SK-N-MC (cell line): ENCODE measurements at regions not wholly inside any gene's neighbourhood (a gene's known extent, or its start where the extent isn't known, plus 50 kb on each side); places are given as distances from the start of the nearest gene placed in this dataset.

Experiments
- DNase-seq: peaks from one replicate; pipeline ENCODE4 v3.0.0-alpha.2; 2011; ENCODE audit warnings: low read depth, low spot score
- H3K27ac ChIP-seq: fragments of 200-600 bp; sonication (generic); 2 replicates; pipeline ENCODE4 v1.5.1; 2016; ENCODE audit warnings: mixed run types
- H3K36me3 ChIP-seq: fragments of 200-600 bp; sonication (generic); 2 replicates; pipeline ENCODE4 v1.6.1; 2017; ENCODE audit warnings: antibody characterized with exemption, low read length, mixed read lengths; ENCODE audit not compliant: insufficient read depth
- H3K4me3 ChIP-seq: fragments of 200-600 bp; sonication (generic); 2 replicates; pipeline ENCODE4 v1.5.1; 2016
- H3K9ac ChIP-seq: fragments of 200-600 bp; sonication (generic); 2 replicates; pipeline ENCODE4 v1.8.0; 2017; ENCODE audit warnings: mixed run types, mixed read lengths; ENCODE audit not compliant: insufficient read length
- H3K9me3 ChIP-seq: fragments of 200-600 bp; sonication (generic); 2 replicates; pipeline ENCODE4 v1.6.1; 2017; ENCODE audit warnings: low read depth, mild to moderate bottlenecking, antibody characterized with exemption, low read length, moderate library complexity, mixed read lengths
- EZH2 ChIP-seq: fragments of 200-600 bp; sonication (generic); IDR thresholded peaks from one replicate; pipeline ENCODE4 v1.6.1; 2017; ENCODE audit warnings: antibody characterized with exemption
- FOXP2 ChIP-seq: optimal IDR thresholded peaks from 2 replicates; pipeline ENCODE3; 2011; ENCODE audit warnings: mild to moderate bottlenecking, moderate library complexity; ENCODE audit not compliant: insufficient read depth; ENCODE audit errors: extremely low read length, control extremely low read depth
- POLR2AphosphoS5 ChIP-seq: IDR thresholded peaks from 2 replicates; pipeline ENCODE4 v1.6.1; 2012; ENCODE audit warnings: mild to moderate bottlenecking, low read depth, low read length, borderline replicate concordance

DNA sequence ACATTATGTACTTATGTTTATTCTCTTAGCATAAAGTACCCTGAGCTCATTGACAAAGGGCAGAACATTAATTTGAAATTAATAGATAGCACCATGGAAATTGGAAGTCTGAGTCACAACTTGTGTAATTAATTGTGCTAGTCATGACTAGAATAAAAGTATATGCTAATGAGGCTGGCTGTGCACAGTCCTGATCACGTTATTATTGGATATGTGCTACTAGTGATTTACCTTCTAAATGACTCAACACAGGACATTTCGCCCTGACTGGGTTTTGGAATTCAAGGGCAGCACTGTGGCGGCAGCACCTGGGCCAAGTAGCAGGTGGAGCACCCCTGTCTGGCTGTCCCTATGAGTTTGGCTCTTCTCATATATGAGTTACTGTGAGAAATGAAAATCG is 341.8 kb downstream of the ICE1 start:
- Histone ChIP-seq H3K4me3 (no peak overlapping the region), H3K36me3 (no peaks in the 10 kb centered on the region), H3K27ac (no peak overlapping the region), H3K9ac (no peak overlapping the region), H3K9me3 (no peaks in the 10 kb centered on the region)
- DNase-seq: no peak
- TF ChIP-seq EZH2: no peak
- no peak for TF ChIP-seq POLR2AphosphoS5
- TF ChIP-seq FOXP2: no peak

GRCh38 chr5:5756762-5757161 is 334.3 kb downstream of the ICE1 start:
- DNase-seq: no peak
- no peak overlapping the region for H3K9ac ChIP-seq
- H3K9me3 ChIP-seq: no peaks in the 10 kb centered on the region
- H3K36me3 ChIP-seq: no peaks in the 10 kb centered on the region
- TF ChIP-seq POLR2AphosphoS5 (no peak), EZH2 (no peak), FOXP2 (no peak)
- H3K4me3 ChIP-seq: no peak overlapping the region
- no peak overlapping the region for H3K27ac ChIP-seq

DNA sequence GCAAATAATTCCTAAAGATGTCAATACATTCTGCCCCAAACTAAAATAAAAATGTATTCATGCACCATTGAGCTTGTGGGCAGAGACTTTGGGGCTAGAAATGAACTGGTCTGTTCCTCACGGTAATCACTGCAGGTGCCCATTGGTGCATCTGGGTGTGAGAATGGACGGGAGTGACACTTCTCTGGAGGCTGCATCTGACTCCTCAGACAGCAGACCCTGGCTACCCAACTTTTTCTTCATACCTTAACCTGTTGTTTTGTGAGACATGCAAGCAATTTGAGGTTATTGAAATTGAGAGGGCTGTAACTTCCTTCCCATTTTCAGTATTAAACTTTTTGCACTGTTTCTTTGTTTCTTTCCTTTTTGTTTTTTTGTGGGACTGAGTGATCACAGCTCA is 333.4 kb downstream of the ICE1 start:
- TF ChIP-seq POLR2AphosphoS5: no peak
- TF ChIP-seq FOXP2: no peak
- no peak for TF ChIP-seq EZH2
- DNase-seq: no peak
- Histone ChIP-seq H3K9ac (no peak overlapping the region), H3K27ac (no peak overlapping the region), H3K4me3 (no peak overlapping the region), H3K9me3 (no peaks in the 10 kb centered on the region), H3K36me3 (no peaks in the 10 kb centered on the region)

GRCh38 chr5:5752844-5753243 is 330.4 kb downstream of the ICE1 start:
- DNase-seq: no peak
- TF ChIP-seq POLR2AphosphoS5: no peak
- Histone ChIP-seq H3K27ac (no peak overlapping the region), H3K4me3 (no peak overlapping the region), H3K9ac (no peak overlapping the region), H3K9me3 (no peaks in the 10 kb centered on the region), H3K36me3 (no peaks in the 10 kb centered on the region)

GRCh38 chr5:5751987-5752386 is 329.5 kb downstream of the ICE1 start:
- no peak for DNase-seq
- H3K27ac ChIP-seq: no peak overlapping the region
- no peaks in the 10 kb centered on the region for H3K9me3 ChIP-seq
- no peak for TF ChIP-seq POLR2AphosphoS5
- TF ChIP-seq FOXP2: no peak
- TF ChIP-seq EZH2: no peak
- H3K36me3 ChIP-seq: no peaks in the 10 kb centered on the region
- no peak overlapping the region for H3K4me3 ChIP-seq
- no peak overlapping the region for H3K9ac ChIP-seq

- no peak for DNase-seq
- no peak overlapping the region for H3K27ac ChIP-seq
- H3K4me3 ChIP-seq: no peak overlapping the region
- H3K9ac ChIP-seq: no peak overlapping the region
- no peak for TF ChIP-seq POLR2AphosphoS5
- TF ChIP-seq FOXP2: no peak
- TF ChIP-seq EZH2: no peak
- no peaks in the 10 kb centered on the region for H3K36me3 ChIP-seq
- no peaks in the 10 kb centered on the region for H3K9me3 ChIP-seq
Observed at GRCh38 chr5:5751498-5751897, 329.0 kb downstream of the ICE1 start.

GRCh38 chr5:5741418-5741817 is 318.9 kb downstream of the ICE1 start:
- DNase-seq: no peak
- TF ChIP-seq FOXP2 (no peak), EZH2 (no peak), POLR2AphosphoS5 (no peak)
- Histone ChIP-seq H3K36me3 (no peaks in the 10 kb centered on the region), H3K9ac (no peak overlapping the region), H3K27ac (no peak overlapping the region), H3K9me3 (no peaks in the 10 kb centered on the region), H3K4me3 (no peak overlapping the region)

DNA sequence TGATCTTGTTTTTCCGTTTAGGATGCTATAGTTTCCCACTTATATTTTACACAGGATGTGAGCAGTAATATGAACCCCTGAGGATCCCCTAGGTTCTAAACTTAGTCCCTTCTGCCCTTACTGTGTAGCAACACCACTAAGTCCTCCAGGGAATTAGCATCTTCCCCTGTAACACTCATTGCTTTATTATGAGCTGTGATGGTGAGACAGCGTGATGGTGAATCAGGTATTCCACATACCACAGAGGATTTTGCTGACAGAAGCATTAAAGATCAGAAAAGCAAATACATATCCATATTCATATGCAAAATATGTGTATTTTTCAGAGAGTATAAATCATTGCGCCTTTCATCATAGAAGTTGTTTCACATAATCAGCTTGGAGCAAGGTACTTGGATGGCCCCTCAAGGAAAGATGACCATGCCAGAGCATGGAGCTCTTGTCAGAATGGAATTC is 317.0 kb downstream of the ICE1 start:
- DNase-seq: no peak
- TF ChIP-seq POLR2AphosphoS5 (no peak), EZH2 (no peak), FOXP2 (no peak)
- Histone ChIP-seq H3K9ac (no peak overlapping the region), H3K36me3 (no peaks in the 10 kb centered on the region), H3K27ac (no peak overlapping the region), H3K4me3 (no peak overlapping the region), H3K9me3 (no peaks in the 10 kb centered on the region)

DNA sequence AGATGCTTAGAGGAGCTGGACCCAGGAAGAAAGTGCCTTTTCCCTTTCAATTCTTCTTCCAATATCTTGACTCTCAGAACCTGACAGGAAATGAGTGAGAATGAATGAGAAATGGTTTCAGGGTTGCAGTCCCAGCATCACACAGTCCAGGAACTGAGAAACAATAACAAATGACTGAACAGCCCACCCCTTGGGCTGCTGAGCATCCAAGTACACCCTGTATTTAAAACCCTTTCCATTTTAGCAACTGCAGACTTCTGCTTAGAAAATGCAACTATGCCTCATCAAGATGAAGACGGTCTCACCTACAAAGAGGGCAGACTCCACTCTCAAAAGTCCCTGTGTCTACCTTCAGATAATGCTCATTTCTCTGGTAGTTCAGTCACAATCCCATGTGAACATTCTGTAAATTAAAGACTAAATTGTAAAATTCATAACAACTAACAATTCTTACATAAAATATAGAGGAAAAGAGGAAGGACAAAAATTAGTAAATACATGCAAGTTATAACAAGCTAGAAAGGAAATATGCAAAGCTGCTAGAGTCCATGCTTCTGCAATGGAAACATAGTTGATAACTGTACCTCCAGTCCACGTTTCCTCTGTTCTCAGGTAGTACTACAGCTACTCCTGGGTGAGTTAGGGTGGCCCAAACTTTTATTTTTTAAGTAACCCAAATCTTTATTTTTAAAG is 316.5 kb downstream of the ICE1 start:
- no peak overlapping the region for H3K27ac ChIP-seq
- no peak for DNase-seq
- H3K9me3 ChIP-seq: no peaks in the 10 kb centered on the region
- TF ChIP-seq FOXP2 (no peak), EZH2 (no peak), POLR2AphosphoS5 (no peak)
- H3K4me3 ChIP-seq: no peak overlapping the region
- H3K36me3 ChIP-seq: no peaks in the 10 kb centered on the region
- no peak overlapping the region for H3K9ac ChIP-seq
